Liver (tissue), 8 donors: ENCODE measurements at regions not wholly inside any gene's neighbourhood (a gene's known extent, or its start where the extent isn't known, plus 50 kb on each side); places are given as distances from the start of the nearest gene placed in this dataset.

Experiments used
- DNase-seq: peaks from one replicate; pipeline ENCODE4 v3.0.0-alpha.2; 2017; ENCODE audit warnings: low spot score
- H3K27ac ChIP-seq, 2 donors: one replicate each; pipeline ENCODE4 v1.7.0; 2013; ENCODE audit warnings: inconsistent platforms in 2 of 2, low read length in 2 of 2, control low read depth in 1 of 2, low read depth in 1 of 2, mild to moderate bottlenecking in 1 of 2
- H3K27me3 ChIP-seq, 4 donors: one replicate each; pipeline versions ENCODE4 v1.6.1 to v1.7.0; 2013; ENCODE audit warnings: low read length in 3 of 4, inconsistent platforms in 1 of 4, mild to moderate bottlenecking in 1 of 4, moderate library complexity in 1 of 4; ENCODE audit not compliant: control insufficient read depth in 4 of 4, insufficient read depth in 4 of 4
- H3K36me3 ChIP-seq, 4 donors: one replicate each; pipeline versions ENCODE4 v1.6.1 to v1.7.0; 2013; ENCODE audit warnings: low read length in 3 of 4, mild to moderate bottlenecking in 3 of 4, low read depth in 1 of 4, moderate library complexity in 1 of 4; ENCODE audit not compliant: control insufficient read depth in 4 of 4, insufficient read depth in 3 of 4
- H3K4me1 ChIP-seq, 4 donors: one replicate each; pipeline versions ENCODE4 v1.6.1 to v1.7.0; 2013; ENCODE audit warnings: low read length in 3 of 4, mild to moderate bottlenecking in 3 of 4, moderate library complexity in 1 of 4; ENCODE audit not compliant: control insufficient read depth in 4 of 4, insufficient read depth in 4 of 4
- H3K4me3 ChIP-seq, 3 donors: one replicate each; pipeline versions ENCODE4 v1.6.1 to v1.7.0; 2013; ENCODE audit warnings: low read length in 3 of 3, control low read depth in 1 of 3, low read depth in 1 of 3, mild to moderate bottlenecking in 1 of 3
- H3K9ac ChIP-seq, 2 donors: one replicate each; pipeline ENCODE4 v1.7.0; 2013; ENCODE audit warnings: low read length in 2 of 2, mild to moderate bottlenecking in 2 of 2, moderate library complexity in 2 of 2, control low read depth in 1 of 2, low read depth in 1 of 2
- H3K9me3 ChIP-seq, 4 donors: one replicate each; pipeline versions ENCODE4 v1.6.1 to v1.7.0; 2013; ENCODE audit warnings: low read length in 3 of 4; ENCODE audit not compliant: control insufficient read depth in 4 of 4
- ATF3 ChIP-seq: IDR thresholded peaks from 2 replicates; pipeline ENCODE4 v1.6.1; 2016; ENCODE audit warnings: antibody characterized with exemption
- CTCF ChIP-seq: fragments of 150-350 bp; IDR thresholded peaks from 2 replicates; pipeline ENCODE4 v1.5.1; 2017; ENCODE audit warnings: improper control_type of control experiment, low read depth, low read length; ENCODE audit not compliant: missing input control
- EGR1 ChIP-seq, 2 donors: IDR thresholded peaks; 2 replicates each; pipeline ENCODE4 v1.6.1; 2016 to 2018; ENCODE audit warnings: antibody characterized with exemption in 2 of 2, low read depth in 2 of 2
- GABPA ChIP-seq, 2 donors: IDR thresholded peaks in 1 of 2; conservative IDR thresholded peaks in 1 of 2; 2 replicates each; pipeline ENCODE4 v1.6.1; 2016; ENCODE audit warnings: antibody characterized with exemption in 2 of 2, mild to moderate bottlenecking in 1 of 2, moderate library complexity in 1 of 2
- HNF4A ChIP-seq, 2 donors: conservative IDR thresholded peaks; 2 replicates each; pipeline ENCODE4 v1.6.1; 2016; ENCODE audit warnings: antibody characterized with exemption in 2 of 2, mild to moderate bottlenecking in 2 of 2
- HNF4G ChIP-seq: IDR thresholded peaks from 2 replicates; pipeline ENCODE4 v1.6.1; 2016; ENCODE audit warnings: antibody characterized with exemption
- JUND ChIP-seq, 2 donors: IDR thresholded peaks; 2 replicates each; pipeline ENCODE4 v1.6.1; 2016; ENCODE audit warnings: antibody characterized with exemption in 2 of 2
- MAX ChIP-seq: IDR thresholded peaks from 2 replicates; pipeline ENCODE4 v1.6.1; 2016; ENCODE audit warnings: antibody characterized with exemption
- NR2F2 ChIP-seq: IDR thresholded peaks from 2 replicates; pipeline ENCODE4 v1.6.1; 2016; ENCODE audit warnings: antibody characterized with exemption
- RAD21 ChIP-seq, 2 donors: IDR thresholded peaks; 2 replicates each; pipeline ENCODE4 v1.6.1; 2016; ENCODE audit warnings: antibody characterized with exemption in 2 of 2, mild to moderate bottlenecking in 2 of 2
- REST ChIP-seq: IDR thresholded peaks from 2 replicates; pipeline ENCODE4 v1.6.1; 2016; ENCODE audit warnings: antibody characterized with exemption, mild to moderate bottlenecking
- SP1 ChIP-seq: IDR thresholded peaks from 2 replicates; pipeline ENCODE4 v1.6.1; 2018; ENCODE audit warnings: antibody characterized with exemption, mild to moderate bottlenecking
- YY1 ChIP-seq: IDR thresholded peaks from 2 replicates; pipeline ENCODE4 v1.6.1; 2016; ENCODE audit warnings: antibody characterized with exemption, mild to moderate bottlenecking
- ZBTB33 ChIP-seq: IDR thresholded peaks from 2 replicates; pipeline ENCODE4 v1.6.1; 2016; ENCODE audit warnings: antibody characterized with exemption
- WGBS: extraction: QIAGEN DNeasy Blood & Tissue Kit; methylation state at CpG from one replicate; pipeline ENCODE4 v1.1.7; 2013; 5-methylcytosine and 5-hydroxymethylcytosine counted together
- donor health status: healthy.
- donor health status: healthy.
- donor health status: healthy.
- donor health status: healthy.
- donor health status: healthy.

- Histone ChIP-seq H3K9ac (no peak overlapping the region), H3K27ac (no peak overlapping the region), H3K4me1 (no peaks in the 10 kb centered on the region), H3K27me3 (no peaks in the 10 kb centered on the region), H3K36me3 (no peaks in the 10 kb centered on the region), H3K4me3 (no peak overlapping the region), H3K9me3 (no peaks in the 10 kb centered on the region)
- 90% methylated on average over 3 of the region's 3 CpGs for WGBS
- TF ChIP-seq ZBTB33 = no peak
- TF ChIP-seq HNF4G = no peak
- no peak for TF ChIP-seq YY1
- no peak for TF ChIP-seq MAX
- TF ChIP-seq RAD21 (IDR thresholded peaks at IDR 0.05) = no peak
- DNase-seq = no peak
Measured at GRCh38 chr6:132132924-132133639, 181.9 kb upstream of the CCN2 start.

GRCh38 chr6:132132422-132132821, 181.2 kb upstream of the CCN2 start:
- no peaks in the 10 kb centered on the region for H3K27me3 ChIP-seq
- DNase-seq = no peak
- no peaks in the 10 kb centered on the region for H3K4me1 ChIP-seq
- H3K27ac ChIP-seq = no peak overlapping the region
- WGBS = 87% methylated on average over 2 of the region's 2 CpGs
- no peak for TF ChIP-seq ZBTB33
- no peak overlapping the region for H3K4me3 ChIP-seq
- no peak overlapping the region for H3K9ac ChIP-seq
- no peaks in the 10 kb centered on the region for H3K9me3 ChIP-seq
- no peaks in the 10 kb centered on the region for H3K36me3 ChIP-seq

GRCh38 chr6:132131758-132132157, 180.6 kb upstream of the CCN2 start:
- DNase-seq = no peak
- whole genome bisulfite sequencing = 71% methylated on average over 2 of the region's 2 CpGs
- H3K9ac ChIP-seq = no peak overlapping the region
- H3K4me1 ChIP-seq = no peaks in the 10 kb centered on the region
- no peaks in the 10 kb centered on the region for H3K36me3 ChIP-seq
- H3K27me3 ChIP-seq = no peaks in the 10 kb centered on the region
- H3K27ac ChIP-seq = peak overlapping the region in 1 of 2 donors; percentile 44
- no peak overlapping the region for H3K4me3 ChIP-seq
- TF ChIP-seq EGR1 (IDR thresholded peaks at IDR 0.05; ENCODE audit: low read depth in 2 of 2) = no peak
- TF ChIP-seq GABPA (IDR thresholded peaks at IDR 0.05 in 1 of 2, conservative IDR thresholded peaks at IDR 0.05 in 1 of 2) = no peak
- no peak for TF ChIP-seq CTCF
- TF ChIP-seq HNF4A (conservative IDR thresholded peaks at IDR 0.05) = no peak
- no peak for TF ChIP-seq ZBTB33
- TF ChIP-seq JUND (IDR thresholded peaks at IDR 0.05) = no peak
- TF ChIP-seq REST = no peak
- no peak for TF ChIP-seq HNF4G
- TF ChIP-seq NR2F2 = no peak
- TF ChIP-seq YY1 = no peak
- no peak for TF ChIP-seq SP1
- no peak for TF ChIP-seq RAD21 (IDR thresholded peaks at IDR 0.05)
- TF ChIP-seq ATF3 = no peak
- no peaks in the 10 kb centered on the region for H3K9me3 ChIP-seq
